ENCODE measurements at regions not wholly inside any gene's neighbourhood (a gene's known extent, or its start where the extent isn't known, plus 50 kb on each side); places are given as distances from the start of the nearest gene placed in this dataset.

DNA sequence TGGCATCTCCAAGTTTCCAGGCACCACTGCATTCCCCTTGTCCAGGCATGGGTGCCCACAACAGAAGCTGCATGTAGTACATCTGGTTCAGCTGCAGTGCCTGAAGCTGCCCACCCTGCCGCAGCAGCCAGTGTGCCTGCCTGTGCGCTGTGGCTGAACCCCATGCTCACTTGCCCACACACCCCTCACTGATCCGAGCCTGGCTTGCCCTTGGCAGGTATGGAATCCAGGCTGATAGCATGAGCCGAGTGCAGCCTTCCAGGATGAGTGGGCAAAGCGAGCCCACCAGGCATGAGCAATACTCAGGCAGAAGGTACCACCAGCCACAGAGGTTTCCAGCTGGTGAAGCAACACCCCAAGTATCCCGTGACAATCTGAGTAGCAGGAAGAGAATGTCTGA, 280.3 kb upstream of the KLF12 start:
- H3K79me2 ChIP-seq (ENCODE audit: insufficient read depth, low read length) = no peaks in the 10 kb centered on the region
- Mint-ChIP-seq H3K36me3 (no peaks in the 10 kb centered on the region), H3K27ac (peak overlapping the region in 1 of 7 donors; percentile 71), H3K4me1 (no peaks in the 10 kb centered on the region), H3K4me3 (no peak overlapping the region), H3K9me3 (peaks cover 6 to 36% (median 18%) of the 10 kb centered on the region in 7 donors), H3K27me3 (ENCODE audit: low read depth in 3 of 3) (peaks cover 0 to 1% (median 0%) of the 10 kb centered on the region in 3 donors)
- no peak overlapping the region for H3K4me2 ChIP-seq (replicated peaks; ENCODE audit: extremely low read depth, low read length, poor library complexity, severe bottlenecking)
- peaks cover 19 to 29% of the 10 kb centered on the region in 2 donors for H3K9me3 ChIP-seq (replicated peaks in 1 of 2; ENCODE audit: control insufficient read depth in 1 of 2, insufficient read depth in 1 of 2, low read length in 2 of 2)
- TF ChIP-seq, protein P1, sequence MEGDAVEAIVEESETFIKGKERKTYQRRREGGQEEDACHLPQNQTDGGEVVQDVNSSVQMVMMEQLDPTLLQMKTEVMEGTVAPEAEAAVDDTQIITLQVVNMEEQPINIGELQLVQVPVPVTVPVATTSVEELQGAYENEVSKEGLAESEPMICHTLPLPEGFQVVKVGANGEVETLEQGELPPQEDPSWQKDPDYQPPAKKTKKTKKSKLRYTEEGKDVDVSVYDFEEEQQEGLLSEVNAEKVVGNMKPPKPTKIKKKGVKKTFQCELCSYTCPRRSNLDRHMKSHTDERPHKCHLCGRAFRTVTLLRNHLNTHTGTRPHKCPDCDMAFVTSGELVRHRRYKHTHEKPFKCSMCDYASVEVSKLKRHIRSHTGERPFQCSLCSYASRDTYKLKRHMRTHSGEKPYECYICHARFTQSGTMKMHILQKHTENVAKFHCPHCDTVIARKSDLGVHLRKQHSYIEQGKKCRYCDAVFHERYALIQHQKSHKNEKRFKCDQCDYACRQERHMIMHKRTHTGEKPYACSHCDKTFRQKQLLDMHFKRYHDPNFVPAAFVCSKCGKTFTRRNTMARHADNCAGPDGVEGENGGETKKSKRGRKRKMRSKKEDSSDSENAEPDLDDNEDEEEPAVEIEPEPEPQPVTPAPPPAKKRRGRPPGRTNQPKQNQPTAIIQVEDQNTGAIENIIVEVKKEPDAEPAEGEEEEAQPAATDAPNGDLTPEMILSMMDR (IDR thresholded peaks at IDR 0.05) = no peak
- no peak for DNase-seq
- no peaks in the 10 kb centered on the region for H3K27me3 ChIP-seq (ENCODE audit: control insufficient read depth in 2 of 2, insufficient read depth in 2 of 2, low read length in 2 of 2)
- H3K9ac ChIP-seq (ENCODE audit: insufficient read depth, low read length, poor library complexity, severe bottlenecking) = no peak overlapping the region
- H4K20me1 ChIP-seq (ENCODE audit: insufficient read depth, low read length) = no peaks in the 10 kb centered on the region
- H3K4me3 ChIP-seq (replicated peaks in 1 of 3; ENCODE audit: low read depth in 2 of 3, low read length in 3 of 3) = no peak overlapping the region
- intact Hi-C loops (cut with micrococcal nuclease) = no loop called here
- H3K4me1 ChIP-seq (ENCODE audit: control insufficient read depth in 1 of 2, insufficient read depth in 2 of 2, low read length in 2 of 2) = no peaks in the 10 kb centered on the region
- no peaks in the 10 kb centered on the region for H3K36me3 ChIP-seq (replicated peaks in 1 of 2; ENCODE audit: control insufficient read depth in 1 of 2, insufficient read depth in 2 of 2, low read length in 2 of 2)
- WGBS (ENCODE audit: insufficient coverage) = 90% methylated on average over 6 of the region's 6 CpGs
- no peak overlapping the region for H2AFZ ChIP-seq (ENCODE audit: insufficient read depth, low read depth, low read length, poor library complexity, severe bottlenecking)
- H3K27ac ChIP-seq (ENCODE audit: low read depth in 1 of 2, low read length in 2 of 2) = no peak overlapping the region

DNA sequence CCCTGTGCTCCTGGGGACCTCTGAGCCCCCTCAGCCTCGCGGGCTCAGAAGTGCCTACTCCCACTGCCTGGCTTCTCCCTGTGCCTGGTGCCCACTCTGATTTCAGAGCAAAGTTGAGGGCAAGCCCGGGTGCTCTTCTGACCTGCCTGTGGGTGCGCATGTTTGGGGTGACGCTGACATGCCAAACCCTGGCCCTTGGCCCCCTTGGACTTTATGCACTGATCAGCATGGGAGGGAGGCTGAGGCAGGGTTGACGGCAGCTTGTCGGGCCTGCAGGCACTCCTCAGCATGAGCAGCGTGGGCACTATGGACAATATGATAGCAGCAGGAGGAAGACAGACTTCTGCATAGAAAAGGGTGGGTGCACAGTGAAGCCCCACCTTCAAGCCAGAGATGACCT, 279.3 kb upstream of the KLF12 start:
- 95% methylated on average over 8 of the region's 8 CpGs for WGBS (ENCODE audit: insufficient coverage)
- Histone ChIP-seq H4K20me1 (ENCODE audit: insufficient read depth, low read length) (no peaks in the 10 kb centered on the region), H3K36me3 (replicated peaks in 1 of 2; ENCODE audit: control insufficient read depth in 1 of 2, insufficient read depth in 2 of 2, low read length in 2 of 2) (no peaks in the 10 kb centered on the region), H3K27ac (ENCODE audit: low read depth in 1 of 2, low read length in 2 of 2) (no peak overlapping the region), H3K27me3 (ENCODE audit: control insufficient read depth in 2 of 2, insufficient read depth in 2 of 2, low read length in 2 of 2) (no peaks in the 10 kb centered on the region), H3K4me1 (ENCODE audit: control insufficient read depth in 1 of 2, insufficient read depth in 2 of 2, low read length in 2 of 2) (no peaks in the 10 kb centered on the region), H3K9ac (ENCODE audit: insufficient read depth, low read length, poor library complexity, severe bottlenecking) (no peak overlapping the region), H3K9me3 (replicated peaks in 1 of 2; ENCODE audit: control insufficient read depth in 1 of 2, insufficient read depth in 1 of 2, low read length in 2 of 2) (peaks cover 21 to 29% of the 10 kb centered on the region in 2 donors), H2AFZ (ENCODE audit: insufficient read depth, low read depth, low read length, poor library complexity, severe bottlenecking) (no peak overlapping the region), H3K4me3 (replicated peaks in 1 of 3; ENCODE audit: low read depth in 2 of 3, low read length in 3 of 3) (no peak overlapping the region), H3K79me2 (ENCODE audit: insufficient read depth, low read length) (no peaks in the 10 kb centered on the region), H3K4me2 (replicated peaks; ENCODE audit: extremely low read depth, low read length, poor library complexity, severe bottlenecking) (no peak overlapping the region)
- H3K4me3 Mint-ChIP-seq = no peak overlapping the region
- no peak for DNase-seq
- H3K4me1 Mint-ChIP-seq = no peaks in the 10 kb centered on the region
- TF ChIP-seq, protein P1 (IDR thresholded peaks at IDR 0.05) = no peak
- H3K9me3 Mint-ChIP-seq = peaks cover 4 to 35% (median 18%) of the 10 kb centered on the region in 7 donors
- intact Hi-C loops (cut with micrococcal nuclease) = no loop called here
- peaks cover 0 to 1% (median 0%) of the 10 kb centered on the region in 3 donors for H3K27me3 Mint-ChIP-seq (ENCODE audit: low read depth in 3 of 3)
- H3K36me3 Mint-ChIP-seq = no peaks in the 10 kb centered on the region
- no peak overlapping the region for H3K27ac Mint-ChIP-seq

Measured in CD14-positive monocyte (primary cell).